HepG2 (cell line): ENCODE measurements at regions not wholly inside any gene's neighbourhood (a gene's known extent, or its start where the extent isn't known, plus 50 kb on each side); places are given as distances from the start of the nearest gene placed in this dataset.

Source experiments
- ATAC-seq: fragments of 200-7000 bp; cut with Tn5 transposase; 3 replicates; pipeline ENCODE4 v1.9.1; 2020; ENCODE audit warnings: mild to moderate bottlenecking, moderate library complexity
- BruUV-seq: library from RNA; stranded (reverse); fragments of 400-500 nt; replicated peaks from 2 replicates; lab custom pipeline; 2021; lab: Mats Ljungman, UMichigan
- CTCF ChIA-PET: fragments of 300-600 bp; formaldehyde crosslinking; extraction: SDS; loops from one replicate; lab custom pipeline; 2021; ENCODE audit warnings: low total read pairs, inconsistent platforms, low intra/inter-chr PET ratio; lab: Yijun Ruan, JAX
- POLR2A ChIA-PET: fragments of 350-600 bp; sonication (Branson Sonifier 250); formaldehyde crosslinking; loops from one replicate; lab custom pipeline; 2020; ENCODE audit warnings: antibody characterized with exemption, inconsistent platforms; lab: Yijun Ruan, JAX
- DNase-seq: peaks from one replicate; pipeline ENCODE4 v3.0.0-alpha.2; 2015; ENCODE audit warnings: low spot score
- FAIRE-seq: peaks from 3 replicates; lab custom pipeline; 2011; peaks lifted over from hg19 to GRCh38; lab: Jason Lieb, UNC
- H2AFZ ChIP-seq: one replicate; pipeline ENCODE4 v1.6.1; 2011; ENCODE audit warnings: low read length, inconsistent platforms
- H3K27ac ChIP-seq: fragments of 300-600 bp; 3 replicates; pipeline ENCODE4 v1.8.0; 2011; ENCODE audit warnings: mixed run types, mild to moderate bottlenecking, mixed read lengths, low read length, inconsistent platforms; ENCODE audit not compliant: insufficient read depth; ENCODE audit errors: extremely low read length
- H3K27me3 ChIP-seq, 2 experiments: fragments of 200-600 bp in 1 of 2; 2 replicates in 1 of 2; 3 replicates in 1 of 2; pipeline versions ENCODE4 v1.6.0 to v1.8.0; 2011; ENCODE audit warnings: low read length in 2 of 2, mild to moderate bottlenecking in 2 of 2, moderate library complexity in 2 of 2, inconsistent platforms in 1 of 2; ENCODE audit not compliant: insufficient read depth in 2 of 2, control insufficient read depth in 1 of 2
- H3K36me3 ChIP-seq, 2 experiments: fragments of 200-600 bp in 1 of 2; replicated peaks in 1 of 2; 2 replicates in 1 of 2; 3 replicates in 1 of 2; pipeline versions ENCODE4 v1.5.1 to v1.8.0; 2011; ENCODE audit warnings: low read length in 2 of 2, inconsistent platforms in 1 of 2; ENCODE audit not compliant: insufficient read depth in 2 of 2, control insufficient read depth in 1 of 2
- H3K4me1 ChIP-seq: 2 replicates; pipeline ENCODE4 v1.5.1; 2012; ENCODE audit warnings: low read length, inconsistent platforms; ENCODE audit not compliant: insufficient read depth
- H3K4me2 ChIP-seq: 2 replicates; pipeline ENCODE4 v1.6.0; 2011; ENCODE audit warnings: low read depth, low read length, inconsistent platforms
- H3K4me3 ChIP-seq, 3 experiments: fragments of 200-600 bp in 1 of 3; sonication (generic), shearing (Covaris generic) in 1 of 3; replicated peaks in 1 of 3; 2 replicates each; pipeline ENCODE4 v1.5.1; 2011 to 2016; ENCODE audit warnings: low read length in 3 of 3, inconsistent platforms in 2 of 3, low read depth in 2 of 3, mild to moderate bottlenecking in 2 of 3, control low read depth in 1 of 3, mixed read lengths in 1 of 3; ENCODE audit not compliant: insufficient read depth in 1 of 3
- H3K79me2 ChIP-seq: one replicate; pipeline ENCODE4 v1.6.1; 2011; ENCODE audit warnings: low read length, inconsistent platforms; ENCODE audit not compliant: insufficient read depth
- H3K9ac ChIP-seq: 2 replicates; pipeline ENCODE4 v1.6.0; 2011; ENCODE audit warnings: mild to moderate bottlenecking, low read depth, low read length, inconsistent platforms; ENCODE audit not compliant: insufficient read depth
- H3K9me3 ChIP-seq: 2 replicates; pipeline ENCODE4 v1.5.1; 2012; ENCODE audit warnings: mild to moderate bottlenecking, low read length
- H4K20me1 ChIP-seq: 2 replicates; pipeline ENCODE4 v1.6.0; 2011; ENCODE audit warnings: inconsistent platforms, mild to moderate bottlenecking, low read length, moderate library complexity; ENCODE audit not compliant: insufficient read depth
- EEA1 ChIP-seq: sonication (generic); formaldehyde crosslinking; IDR thresholded peaks from 2 replicates; pipeline ENCODE4 v1.5.1; 2020; ENCODE audit warnings: mild to moderate bottlenecking, missing genetic modification reagents, borderline replicate concordance
- GATA4 ChIP-seq: sonication (generic); IDR thresholded peaks from 2 replicates; pipeline ENCODE4 v1.6.1; 2016; ENCODE audit warnings: antibody characterized with exemption, low read depth, borderline replicate concordance
- GPBP1L1 ChIP-seq: sonication (generic); formaldehyde crosslinking; IDR thresholded peaks from 2 replicates; pipeline ENCODE4 v1.5.0; 2020; ENCODE audit warnings: mild to moderate bottlenecking, missing genetic modification reagents
- MNT ChIP-seq: fragments of 450-650 bp; IDR thresholded peaks from 2 replicates; pipeline ENCODE4 v1.6.1; 2016
- NFE2 ChIP-seq: sonication (generic); formaldehyde crosslinking; IDR thresholded peaks from 2 replicates; pipeline ENCODE4 v1.4.0; 2020; ENCODE audit warnings: missing genetic modification reagents
- PCBP2 ChIP-seq: fragments of 200-400 bp; formaldehyde crosslinking; optimal IDR thresholded peaks from 2 replicates; pipeline ENCODE3; 2018; ENCODE audit warnings: low read length, low read depth; ENCODE audit not compliant: poor library complexity, severe bottlenecking
- PPARG ChIP-seq: conservative IDR thresholded peaks from 2 replicates; pipeline ENCODE4 v1.6.1; 2016; ENCODE audit warnings: missing biosample characterization, missing genetic modification reagents
- PRPF4 ChIP-seq: fragments of 200-400 bp; formaldehyde crosslinking; IDR thresholded peaks from 2 replicates; pipeline ENCODE4 v1.6.1; 2016; ENCODE audit warnings: low read length, low read depth; ENCODE audit not compliant: poor library complexity, severe bottlenecking
- SCMH1 ChIP-seq: sonication (generic); formaldehyde crosslinking; IDR thresholded peaks from 2 replicates; pipeline ENCODE4 v1.9.0; 2021; ENCODE audit warnings: missing genetic modification reagents, mild to moderate bottlenecking, borderline replicate concordance
- TEAD2 ChIP-seq: sonication (generic); formaldehyde crosslinking; IDR thresholded peaks from 2 replicates; pipeline ENCODE4 v1.9.0; 2021; ENCODE audit warnings: missing genetic modification reagents
- TERF1 ChIP-seq: sonication (generic); formaldehyde crosslinking; IDR thresholded peaks from 2 replicates; pipeline ENCODE4 v1.8.0; 2022; ENCODE audit warnings: mild to moderate bottlenecking, missing genetic modification reagents, moderate library complexity
- ZNF207 ChIP-seq: fragments of 450-650 bp; IDR thresholded peaks from 2 replicates; pipeline ENCODE4 v1.6.1; 2016; ENCODE audit warnings: antibody characterized with exemption, borderline replicate concordance
- ZNF430 ChIP-seq: sonication (generic); formaldehyde crosslinking; IDR thresholded peaks from 2 replicates; pipeline ENCODE4 v1.9.0; 2021; ENCODE audit warnings: mild to moderate bottlenecking, missing genetic modification reagents
- ZNF549 ChIP-seq: sonication (generic); formaldehyde crosslinking; IDR thresholded peaks from 2 replicates; pipeline ENCODE4 v1.5.0; 2020; ENCODE audit warnings: missing genetic modification reagents
- ZNF891 ChIP-seq: sonication (generic); formaldehyde crosslinking; IDR thresholded peaks from 2 replicates; pipeline ENCODE4 v1.5.0; 2020; ENCODE audit warnings: mild to moderate bottlenecking, missing genetic modification reagents
- ZSCAN30 ChIP-seq: sonication (generic); formaldehyde crosslinking; IDR thresholded peaks from 2 replicates; pipeline ENCODE4 v1.5.0; 2020; ENCODE audit warnings: mild to moderate bottlenecking, missing genetic modification reagents
- WGBS: methylation state at CpG from one replicate; pipeline ENCODE4 v1.1.6; 2017; ENCODE audit warnings: low lambda C conversion rate; 5-methylcytosine and 5-hydroxymethylcytosine counted together
- in situ Hi-C: cut with HindIII; loops from 2 replicates; pipeline ENCODE4 v1.10.0; 2017; ENCODE audit warnings: low pct_unique_long_range_greater_than_20kb; ENCODE audit not compliant: extremely low pct_ligation_motif_present
- intact Hi-C: fragments of 100-400 bp; cut with micrococcal nuclease; formaldehyde crosslinking; loops from one replicate; pipeline ENCODE4 v1.10.0; 2022; ENCODE audit not compliant: unreplicated experiment

- TF ChIP-seq TERF1 (CRISPR knock-in tag): no peak
- no peak for TF ChIP-seq PPARG
- TF ChIP-seq GPBP1L1 (CRISPR knock-in tag): no peak
Measured at GRCh38 chr12:42690264-42690663, 100.7 kb upstream of the PRICKLE1 start (continued).

- Histone ChIP-seq H3K4me3 (no peak overlapping the region), H3K4me1 (no peaks in the 10 kb centered on the region), H3K36me3 (no peaks in the 10 kb centered on the region), H3K27ac (no peak overlapping the region), H3K9me3 (no peaks in the 10 kb centered on the region), H3K79me2 (no peaks in the 10 kb centered on the region), H3K4me2 (no peak overlapping the region), H3K27me3 (no peaks in the 10 kb centered on the region), H4K20me1 (no peaks in the 10 kb centered on the region), H3K9ac (no peak overlapping the region), H2AFZ (no peak overlapping the region)
- in situ Hi-C loops: no loop called here
- TF ChIP-seq EEA1 (CRISPR knock-in tag) (no peak), ZNF549 (CRISPR knock-in tag) (no peak), MNT (no peak), ZNF430 (no peak), GATA4 (no peak), TEAD2 (no peak), PRPF4 (no peak), ZNF207 (no peak), PCBP2 (no peak), ZNF891 (CRISPR knock-in tag) (no peak), ZSCAN30 (CRISPR knock-in tag) (no peak), NFE2 (no peak), SCMH1 (CRISPR knock-in tag) (no peak)
- no peak for ATAC-seq
- no TSS peak for BruUV-seq
- ChIA-PET POLR2A (no interaction called here), CTCF (no interaction called here)
- WGBS: 0% methylated on average over 1 of the region's 1 CpG
- DNase-seq: no peak
- no peak for FAIRE-seq
- intact Hi-C loops: no loop called here
Measured at GRCh38 chr12:42689699-42690098, 100.2 kb upstream of the PRICKLE1 start.
